ENCODE measurements at regions not wholly inside any gene's neighbourhood (a gene's known extent, or its start where the extent isn't known, plus 50 kb on each side); places are given as distances from the start of the nearest gene placed in this dataset.

DNA sequence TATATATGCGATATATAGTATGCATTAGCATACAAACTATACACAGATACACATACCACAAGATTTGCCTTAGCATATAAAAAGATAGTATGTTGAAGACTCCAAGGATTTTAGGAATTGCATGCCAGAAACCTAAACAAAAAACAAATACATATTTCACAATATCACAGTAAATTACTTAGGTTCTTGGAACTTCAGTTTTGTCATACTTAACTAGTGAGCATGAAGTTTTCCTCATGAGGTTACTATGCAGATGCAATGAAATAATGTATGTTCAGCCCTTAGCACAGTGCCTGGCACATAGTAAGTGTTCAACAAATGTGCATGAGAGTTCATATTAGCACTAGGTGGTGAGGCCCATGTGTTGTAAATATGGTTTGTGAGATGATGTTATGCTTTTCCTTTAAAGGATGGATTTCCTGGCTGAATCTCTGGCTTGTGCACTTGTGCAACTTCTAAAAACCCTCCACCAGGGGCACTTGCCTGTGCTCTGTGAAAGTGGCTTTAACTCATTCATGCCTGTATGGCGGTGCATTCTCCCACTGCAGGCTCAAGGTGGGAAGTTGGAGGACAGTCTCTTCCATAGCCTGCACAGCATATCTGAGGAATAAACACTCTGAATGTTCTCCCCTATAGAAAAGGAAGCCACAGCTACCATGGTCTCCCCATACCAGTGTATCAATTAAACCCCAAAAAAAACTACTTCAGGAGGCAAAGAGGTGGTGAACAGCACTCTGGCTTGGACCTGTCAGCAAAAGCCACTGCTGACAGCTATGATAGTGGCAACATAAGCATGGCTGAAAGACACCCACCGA is 624.1 kb upstream of the CDH4 start:
- TF ChIP-seq CTCF (IDR thresholded peaks at IDR 0.05) = no peak
- no peaks in the 10 kb centered on the region for H3K4me1 ChIP-seq
- H3K4me3 ChIP-seq = no peak overlapping the region

GRCh38 chr20:60628749-60629148 is 623.3 kb upstream of the CDH4 start:
- DNase-seq (ENCODE audit: low spot score in 2 of 2) = no peak
- no peaks in the 10 kb centered on the region for H3K27me3 ChIP-seq
- no peak overlapping the region for H3K4me3 ChIP-seq
- H3K4me1 ChIP-seq = no peaks in the 10 kb centered on the region
- intact Hi-C loops (cut with DNase I) = no loop called here
- TF ChIP-seq CTCF (IDR thresholded peaks at IDR 0.05) = no peak
- no peak overlapping the region for H3K27ac ChIP-seq
- H3K9me3 ChIP-seq = no peaks in the 10 kb centered on the region
- no peaks in the 10 kb centered on the region for H3K36me3 ChIP-seq

More for the DNA sequence above, 624.1 kb upstream of the CDH4 start:
- no peak for DNase-seq (ENCODE audit: low spot score in 2 of 2)
- Histone ChIP-seq H3K27ac (no peak overlapping the region), H3K9me3 (no peaks in the 10 kb centered on the region), H3K27me3 (no peaks in the 10 kb centered on the region), H3K36me3 (no peaks in the 10 kb centered on the region)
- intact Hi-C loops (cut with DNase I) = no loop called here

GRCh38 chr20:60629206-60629605 is 622.9 kb upstream of the CDH4 start:
- TF ChIP-seq CTCF (IDR thresholded peaks at IDR 0.05) = no peak
- H3K4me3 ChIP-seq = no peak overlapping the region
- no peaks in the 10 kb centered on the region for H3K4me1 ChIP-seq
- H3K27ac ChIP-seq = no peak overlapping the region
- no peaks in the 10 kb centered on the region for H3K9me3 ChIP-seq
- intact Hi-C loops (cut with DNase I) = no loop called here
- no peaks in the 10 kb centered on the region for H3K27me3 ChIP-seq
- no peak for DNase-seq (ENCODE audit: low spot score in 2 of 2)
- no peaks in the 10 kb centered on the region for H3K36me3 ChIP-seq

- intact Hi-C loops (cut with DNase I) = no loop called here
- no peak for TF ChIP-seq CTCF (IDR thresholded peaks at IDR 0.05)
- Histone ChIP-seq H3K4me3 (no peak overlapping the region), H3K27me3 (no peaks in the 10 kb centered on the region), H3K36me3 (no peaks in the 10 kb centered on the region), H3K4me1 (no peaks in the 10 kb centered on the region), H3K27ac (no peak overlapping the region), H3K9me3 (no peaks in the 10 kb centered on the region)
- no peak for DNase-seq (ENCODE audit: low spot score in 2 of 2)
Measured at GRCh38 chr20:60630609-60631008, 621.5 kb upstream of the CDH4 start.

- TF ChIP-seq CTCF (IDR thresholded peaks at IDR 0.05) = no peak
- H3K36me3 ChIP-seq = no peaks in the 10 kb centered on the region
- no peaks in the 10 kb centered on the region for H3K9me3 ChIP-seq
- H3K27me3 ChIP-seq = no peaks in the 10 kb centered on the region
- intact Hi-C loops (cut with DNase I) = no loop called here
- no peak for DNase-seq (ENCODE audit: low spot score in 2 of 2)
- H3K27ac ChIP-seq = no peak overlapping the region
- no peak overlapping the region for H3K4me3 ChIP-seq
- H3K4me1 ChIP-seq = no peaks in the 10 kb centered on the region
Measured at GRCh38 chr20:60631585-60632287, 620.3 kb upstream of the CDH4 start.

Data from ascending aorta (tissue), 2 donors.